H9 (cell line): ENCODE measurements at regions not wholly inside any gene's neighbourhood (a gene's known extent, or its start where the extent isn't known, plus 50 kb on each side); places are given as distances from the start of the nearest gene placed in this dataset.

Experiments used
- DNase-seq: peaks from one replicate; pipeline ENCODE4 v3.0.0-alpha.2; 2017
- H2AFZ ChIP-seq: one replicate; pipeline ENCODE4 v1.6.1; 2013; ENCODE audit warnings: mild to moderate bottlenecking, low read length, control low read depth, moderate library complexity
- H2AK5ac ChIP-seq: 2 replicates; pipeline ENCODE4 v1.6.1; 2013; ENCODE audit warnings: low read length, control low read depth, mixed read lengths; ENCODE audit not compliant: insufficient read length
- H2BK120ac ChIP-seq: one replicate; pipeline ENCODE4 v1.6.1; 2013; ENCODE audit warnings: low read depth, mild to moderate bottlenecking, low read length, control low read depth, inconsistent platforms; ENCODE audit not compliant: poor library complexity, severe bottlenecking
- H2BK12ac ChIP-seq: 2 replicates; pipeline ENCODE4 v1.6.1; 2013; ENCODE audit warnings: low read length, control low read depth, mixed read lengths, low read depth; ENCODE audit not compliant: insufficient read length
- H2BK15ac ChIP-seq: 2 replicates; pipeline ENCODE4 v1.6.1; 2013; ENCODE audit warnings: low read depth, low read length, control low read depth
- H2BK20ac ChIP-seq: one replicate; pipeline ENCODE4 v1.6.1; 2013; ENCODE audit warnings: low read depth, mild to moderate bottlenecking, low read length, control low read depth, inconsistent platforms; ENCODE audit not compliant: poor library complexity, severe bottlenecking
- H2BK5ac ChIP-seq: 2 replicates; pipeline ENCODE4 v1.6.1; 2013; ENCODE audit warnings: low read length, control low read depth, mixed read lengths; ENCODE audit not compliant: insufficient read length
- H3K14ac ChIP-seq: 2 replicates; pipeline ENCODE4 v1.6.1; 2013; ENCODE audit warnings: low read length, control low read depth; ENCODE audit not compliant: insufficient read depth
- H3K18ac ChIP-seq: 2 replicates; pipeline ENCODE4 v1.6.1; 2013; ENCODE audit warnings: low read depth, mild to moderate bottlenecking, mixed read lengths, low read length, control low read depth; ENCODE audit not compliant: insufficient read length
- H3K23ac ChIP-seq: 2 replicates; pipeline ENCODE4 v1.6.1; 2013; ENCODE audit warnings: low read length, control low read depth, mixed read lengths, low read depth; ENCODE audit not compliant: insufficient read length
- H3K23me2 ChIP-seq: 2 replicates; pipeline ENCODE4 v1.6.1; 2013; ENCODE audit warnings: low read depth, mild to moderate bottlenecking, mixed read lengths, low read length, control low read depth; ENCODE audit not compliant: insufficient read length, poor library complexity, severe bottlenecking
- H3K27ac ChIP-seq: 2 replicates; pipeline ENCODE4 v1.5.1; 2013; ENCODE audit warnings: low read length, control low read depth, mixed read lengths, low read depth; ENCODE audit not compliant: insufficient read length
- H3K27me3 ChIP-seq: 2 replicates; pipeline ENCODE4 v1.6.1; 2013; ENCODE audit warnings: low read length, control low read depth, inconsistent platforms; ENCODE audit not compliant: insufficient read depth
- H3K4ac ChIP-seq: 2 replicates; pipeline ENCODE4 v1.6.1; 2013; ENCODE audit warnings: low read depth, mild to moderate bottlenecking, control low read depth, inconsistent platforms, low read length, moderate library complexity
- H3K4me1 ChIP-seq: 2 replicates; pipeline ENCODE4 v1.6.1; 2013; ENCODE audit warnings: low read length, control low read depth, inconsistent platforms; ENCODE audit not compliant: insufficient read depth
- H3K4me2 ChIP-seq: 2 replicates; pipeline ENCODE4 v1.6.1; 2013; ENCODE audit warnings: low read length, control low read depth, mixed read lengths; ENCODE audit not compliant: insufficient read length, insufficient read depth
- H3K56ac ChIP-seq: 2 replicates; pipeline ENCODE4 v1.6.1; 2013; ENCODE audit warnings: low read depth, mild to moderate bottlenecking, mixed read lengths, low read length, control low read depth; ENCODE audit not compliant: insufficient read length
- H3K79me1 ChIP-seq: 2 replicates; pipeline ENCODE4 v1.6.1; 2013; ENCODE audit warnings: low read depth, mild to moderate bottlenecking, moderate library complexity, low read length, control low read depth, inconsistent platforms; ENCODE audit not compliant: insufficient read depth, poor library complexity, severe bottlenecking
- H3K79me2 ChIP-seq: 2 replicates; pipeline ENCODE4 v1.6.1; 2013; ENCODE audit warnings: low read length, control low read depth, inconsistent platforms; ENCODE audit not compliant: insufficient read depth
- H3K9ac ChIP-seq: 2 replicates; pipeline ENCODE4 v1.6.1; 2013; ENCODE audit warnings: low read length, control low read depth, mixed read lengths; ENCODE audit not compliant: insufficient read length; ENCODE audit errors: extremely low read depth
- H3K9me3 ChIP-seq: one replicate; pipeline ENCODE4 v1.6.1; 2013; ENCODE audit warnings: low read depth, low read length, inconsistent platforms; ENCODE audit not compliant: control insufficient read depth
- H3T11ph ChIP-seq: one replicate; pipeline ENCODE4 v1.6.1; 2013; ENCODE audit warnings: mild to moderate bottlenecking, low read length, control low read depth, inconsistent platforms
- H4K20me1 ChIP-seq: one replicate; pipeline ENCODE4 v1.6.1; 2013; ENCODE audit not compliant: control insufficient read depth, insufficient read length, insufficient read depth
- H4K5ac ChIP-seq: 2 replicates; pipeline ENCODE4 v1.6.1; 2013; ENCODE audit warnings: low read depth, mild to moderate bottlenecking, mixed read lengths, low read length, control low read depth; ENCODE audit not compliant: insufficient read length
- H4K8ac ChIP-seq: replicated peaks from 2 replicates; pipeline ENCODE4 v1.6.1; 2013; ENCODE audit warnings: low read length, control low read depth, mixed read lengths, low read depth; ENCODE audit not compliant: insufficient read length
- H4K91ac ChIP-seq: 2 replicates; pipeline ENCODE4 v1.6.1; 2013; ENCODE audit warnings: low read depth, mild to moderate bottlenecking, moderate library complexity, mixed read lengths, low read length, control low read depth; ENCODE audit not compliant: insufficient read length
- H3K27ac Mint-ChIP-seq, 3 experiments: 2 replicates in 2 of 3; 3 replicates in 1 of 3; pipeline ENCODE4 v1.8.0; 2020 to 2021; ENCODE audit warnings: mixed read lengths in 3 of 3, mild to moderate bottlenecking in 1 of 3, moderate library complexity in 1 of 3
- H3K27me3 Mint-ChIP-seq: 2 replicates; pipeline ENCODE4 v1.8.0; 2021; ENCODE audit warnings: low read depth, mild to moderate bottlenecking, moderate library complexity, mixed read lengths
- H3K36me3 Mint-ChIP-seq, 3 experiments: 2 replicates in 2 of 3; 3 replicates in 1 of 3; pipeline ENCODE4 v1.8.0; 2020 to 2021; ENCODE audit warnings: low read depth in 3 of 3, mixed read lengths in 3 of 3; ENCODE audit not compliant: insufficient read depth in 1 of 3
- H3K4me1 Mint-ChIP-seq, 2 experiments: 2 replicates each; pipeline ENCODE4 v1.8.0; 2020; ENCODE audit warnings: mixed read lengths in 2 of 2
- H3K4me3 Mint-ChIP-seq, 2 experiments: 2 replicates in 1 of 2; 3 replicates in 1 of 2; pipeline ENCODE4 v1.8.0; 2020 to 2021; ENCODE audit warnings: mild to moderate bottlenecking in 2 of 2, mixed read lengths in 2 of 2, moderate library complexity in 1 of 2
- H3K9me3 Mint-ChIP-seq, 2 experiments: 2 replicates in 1 of 2; 3 replicates in 1 of 2; pipeline ENCODE4 v1.8.0; 2020; ENCODE audit warnings: mild to moderate bottlenecking in 2 of 2, mixed read lengths in 2 of 2, moderate library complexity in 1 of 2
- WGBS: extraction: QIAGEN DNeasy Blood & Tissue Kit; methylation state at CpG from one replicate; pipeline ENCODE4 v1.1.7; 2013; ENCODE audit warnings: missing lambda C conversion rate, low lambda C conversion rate, mixed read lengths; ENCODE audit not compliant: insufficient read length; ENCODE audit errors: extremely low coverage; 5-methylcytosine and 5-hydroxymethylcytosine counted together
- TF ChIP-seq, protein P1 (sequence below): fragments of 200-600 bp; sonication (generic); conservative IDR thresholded peaks from 3 replicates; pipeline ENCODE4 v1.8.0; 2021; ENCODE audit warnings: antibody characterized with exemption, mild to moderate bottlenecking

DNA sequence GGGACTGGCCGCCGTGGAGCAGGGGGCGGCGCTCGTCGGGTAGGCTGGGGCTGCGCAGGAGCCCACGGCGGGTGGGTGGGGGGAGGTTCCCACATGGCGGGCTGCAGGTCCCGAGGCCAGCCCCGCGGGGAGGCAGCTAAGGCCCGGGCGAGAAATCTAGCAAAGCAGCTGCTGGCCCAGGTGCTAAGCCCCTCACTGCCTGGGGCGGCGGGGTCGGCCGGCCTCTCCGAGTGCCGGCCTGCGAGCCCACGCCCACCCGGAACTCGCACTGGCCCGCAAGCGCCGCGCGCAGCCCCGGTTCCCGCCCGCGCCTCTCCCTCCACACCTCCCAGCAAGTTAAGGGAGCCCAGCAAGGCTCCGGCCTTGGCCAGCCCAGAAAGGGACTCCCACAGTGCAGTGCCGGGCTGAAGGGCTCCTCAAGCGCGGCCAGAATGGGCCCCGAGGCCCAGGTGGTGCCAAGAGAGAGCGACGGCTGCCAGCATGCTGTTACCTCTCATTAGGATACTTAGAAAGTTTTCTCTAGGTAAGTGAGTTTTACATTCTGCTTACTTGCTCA lies 1463.5 kb upstream of the MIR17HG start:
- Histone ChIP-seq H3K27ac (no peak overlapping the region), H3K23ac (no peak overlapping the region), H3K4ac (no peak overlapping the region), H3K56ac (no peak overlapping the region), H3K9ac (no peak overlapping the region), H3K27me3 (no peaks in the 10 kb centered on the region), H2BK12ac (no peak overlapping the region), H3K79me1 (no peaks in the 10 kb centered on the region), H3K4me1 (no peaks in the 10 kb centered on the region), H4K91ac (no peak overlapping the region), H3K23me2 (no peaks in the 10 kb centered on the region), H4K8ac (no peak overlapping the region), H2AK5ac (no peak overlapping the region), H4K20me1 (no peaks in the 10 kb centered on the region), H3K18ac (no peak overlapping the region), H2BK20ac (no peak overlapping the region), H3T11ph (no peak overlapping the region), H2AFZ (no peak overlapping the region), H3K9me3 (no peaks in the 10 kb centered on the region), H3K79me2 (no peaks in the 10 kb centered on the region), H3K4me2 (no peak overlapping the region), H2BK15ac (no peak overlapping the region), H4K5ac (no peak overlapping the region), H2BK120ac (no peak overlapping the region), H2BK5ac (no peak overlapping the region), H3K14ac (no peak overlapping the region)
- Mint-ChIP-seq H3K36me3 (no peaks in the 10 kb centered on the region; a peak in 1 of 7 replicates), H3K4me1 (no peaks in the 10 kb centered on the region), H3K9me3 (no peaks in the 10 kb centered on the region; a peak in 2 of 5 replicates), H3K4me3 (no peak overlapping the region), H3K27ac (no peak overlapping the region; a peak in 1 of 7 replicates), H3K27me3 (no peaks in the 10 kb centered on the region)
- WGBS = no CpG with 5 or more reads among the region's 41 CpGs
- peak; percentile 31 for DNase-seq
- TF ChIP-seq, protein P1, sequence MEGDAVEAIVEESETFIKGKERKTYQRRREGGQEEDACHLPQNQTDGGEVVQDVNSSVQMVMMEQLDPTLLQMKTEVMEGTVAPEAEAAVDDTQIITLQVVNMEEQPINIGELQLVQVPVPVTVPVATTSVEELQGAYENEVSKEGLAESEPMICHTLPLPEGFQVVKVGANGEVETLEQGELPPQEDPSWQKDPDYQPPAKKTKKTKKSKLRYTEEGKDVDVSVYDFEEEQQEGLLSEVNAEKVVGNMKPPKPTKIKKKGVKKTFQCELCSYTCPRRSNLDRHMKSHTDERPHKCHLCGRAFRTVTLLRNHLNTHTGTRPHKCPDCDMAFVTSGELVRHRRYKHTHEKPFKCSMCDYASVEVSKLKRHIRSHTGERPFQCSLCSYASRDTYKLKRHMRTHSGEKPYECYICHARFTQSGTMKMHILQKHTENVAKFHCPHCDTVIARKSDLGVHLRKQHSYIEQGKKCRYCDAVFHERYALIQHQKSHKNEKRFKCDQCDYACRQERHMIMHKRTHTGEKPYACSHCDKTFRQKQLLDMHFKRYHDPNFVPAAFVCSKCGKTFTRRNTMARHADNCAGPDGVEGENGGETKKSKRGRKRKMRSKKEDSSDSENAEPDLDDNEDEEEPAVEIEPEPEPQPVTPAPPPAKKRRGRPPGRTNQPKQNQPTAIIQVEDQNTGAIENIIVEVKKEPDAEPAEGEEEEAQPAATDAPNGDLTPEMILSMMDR = no peak
